CD4-positive, CD25-positive, alpha-beta regulatory T cell (primary cell): ENCODE measurements at regions not wholly inside any gene's neighbourhood (a gene's known extent, or its start where the extent isn't known, plus 50 kb on each side); places are given as distances from the start of the nearest gene placed in this dataset.
"Not testable (repeated sequence)": the region's sequence is repeated elsewhere in the genome, so short reads cannot be mapped to it uniquely, and the experiment has no call there.

ENCODE experiments used
- ATAC-seq, 2 donors: fragments of 150-1000 bp; cut with Tn5 transposase; one replicate each; pipeline ENCODE4 v1.10.0; 2021; ENCODE audit warnings: low read depth in 2 of 2, moderate number of reproducible peaks in 2 of 2, moderate library complexity in 1 of 2
- DNase-seq, 3 donors: peaks; one replicate each; pipeline versions ENCODE4 v3.0.0 to v3.0.0-alpha.2; 2012 to 2022; ENCODE audit warnings: mixed read lengths in 1 of 3
- H3K27ac ChIP-seq: one replicate; pipeline ENCODE4 v1.7.0; 2013; ENCODE audit warnings: mild to moderate bottlenecking, low read length; ENCODE audit not compliant: insufficient read depth, poor library complexity, severe bottlenecking
- H3K27me3 ChIP-seq: one replicate; pipeline ENCODE4 v1.7.0; 2013; ENCODE audit warnings: low read length; ENCODE audit not compliant: control insufficient read depth, insufficient read depth
- H3K36me3 ChIP-seq: one replicate; pipeline ENCODE4 v1.7.0; 2013; ENCODE audit warnings: mild to moderate bottlenecking, low read length, moderate library complexity; ENCODE audit not compliant: control insufficient read depth, insufficient read depth
- H3K4me1 ChIP-seq: 2 replicates; pipeline ENCODE4 v1.7.0; 2013; ENCODE audit warnings: mild to moderate bottlenecking, low read length; ENCODE audit not compliant: insufficient read depth, control insufficient read depth, poor library complexity, severe bottlenecking
- H3K4me3 ChIP-seq: one replicate; pipeline ENCODE4 v1.7.0; 2013; ENCODE audit warnings: low read depth, mild to moderate bottlenecking, low read length, moderate library complexity
- H3K9me3 ChIP-seq, 2 experiments: 1 replicate in 1 of 2; 2 replicates in 1 of 2; pipeline ENCODE4 v1.7.0; 2013; ENCODE audit warnings: low read length in 2 of 2, mild to moderate bottlenecking in 1 of 2, moderate library complexity in 1 of 2; ENCODE audit not compliant: control insufficient read depth in 2 of 2
- H3K27ac Mint-ChIP-seq, 3 donors: one replicate each; pipeline ENCODE4 v1.8.0; 2020 to 2022; ENCODE audit warnings: mild to moderate bottlenecking in 3 of 3, mixed read lengths in 3 of 3, moderate library complexity in 2 of 3
- H3K27me3 Mint-ChIP-seq: one replicate; pipeline ENCODE4 v1.8.0; 2022; ENCODE audit warnings: mild to moderate bottlenecking, mixed read lengths
- H3K36me3 Mint-ChIP-seq: one replicate; pipeline ENCODE4 v1.8.0; 2020; ENCODE audit warnings: mixed read lengths
- H3K4me1 Mint-ChIP-seq, 4 donors: one replicate each; pipeline ENCODE4 v1.8.0; 2020 to 2022; ENCODE audit warnings: mixed read lengths in 4 of 4, mild to moderate bottlenecking in 1 of 4
- H3K4me3 Mint-ChIP-seq, 4 donors: one replicate each; pipeline ENCODE4 v1.8.0; 2020 to 2022; ENCODE audit warnings: mild to moderate bottlenecking in 4 of 4, mixed read lengths in 4 of 4, moderate library complexity in 3 of 4
- H3K9me3 Mint-ChIP-seq, 7 donors: one replicate each; pipeline ENCODE4 v1.8.0; 2020 to 2022; ENCODE audit warnings: mixed read lengths in 7 of 7, mild to moderate bottlenecking in 3 of 7, moderate library complexity in 2 of 7

GRCh38 chr5:21571196-21571595, 1281.9 kb downstream of the CDH12 start:
- not testable (repeated sequence) for H3K27ac Mint-ChIP-seq, H3K27me3 Mint-ChIP-seq, H3K36me3 ChIP-seq, H3K4me1 Mint-ChIP-seq, H3K27me3 ChIP-seq, ATAC-seq, H3K4me1 ChIP-seq, H3K9me3 ChIP-seq, DNase-seq, H3K36me3 Mint-ChIP-seq, H3K27ac ChIP-seq, H3K4me3 Mint-ChIP-seq, H3K4me3 ChIP-seq
- peaks cover 0 to 11% (median 10%) of the 10 kb centered on the region in 7 donors for H3K9me3 Mint-ChIP-seq

- DNase-seq, H3K27ac ChIP-seq, ATAC-seq, H3K36me3 ChIP-seq, H3K4me3 ChIP-seq, H3K4me1 ChIP-seq, H3K36me3 Mint-ChIP-seq, H3K27me3 Mint-ChIP-seq, H3K9me3 ChIP-seq, H3K4me3 Mint-ChIP-seq, H3K27ac Mint-ChIP-seq, H3K27me3 ChIP-seq, H3K4me1 Mint-ChIP-seq, H3K9me3 Mint-ChIP-seq: not testable (repeated sequence)
Measured at GRCh38 chr5:21559109-21559508, 1294.0 kb downstream of the CDH12 start.

GRCh38 chr5:21552263-21552662, 1300.9 kb downstream of the CDH12 start:
- not testable (repeated sequence) for ATAC-seq, DNase-seq, H3K4me3 ChIP-seq, H3K27me3 Mint-ChIP-seq, H3K27ac Mint-ChIP-seq, H3K9me3 ChIP-seq, H3K27me3 ChIP-seq, H3K4me3 Mint-ChIP-seq, H3K4me1 ChIP-seq, H3K9me3 Mint-ChIP-seq, H3K27ac ChIP-seq, H3K36me3 ChIP-seq, H3K36me3 Mint-ChIP-seq, H3K4me1 Mint-ChIP-seq

GRCh38 chr5:21550916-21551315, 1302.2 kb downstream of the CDH12 start:
- not testable (repeated sequence) for H3K4me1 ChIP-seq, H3K4me3 ChIP-seq, DNase-seq, H3K9me3 ChIP-seq, H3K36me3 ChIP-seq, H3K27me3 Mint-ChIP-seq, H3K36me3 Mint-ChIP-seq, H3K27ac ChIP-seq, ATAC-seq, H3K4me3 Mint-ChIP-seq, H3K4me1 Mint-ChIP-seq, H3K27me3 ChIP-seq, H3K27ac Mint-ChIP-seq, H3K9me3 Mint-ChIP-seq

- H3K4me1 Mint-ChIP-seq, H3K27me3 Mint-ChIP-seq, H3K4me3 Mint-ChIP-seq, H3K4me3 ChIP-seq, H3K36me3 ChIP-seq, DNase-seq, ATAC-seq, H3K4me1 ChIP-seq, H3K27ac Mint-ChIP-seq, H3K36me3 Mint-ChIP-seq, H3K9me3 ChIP-seq, H3K27ac ChIP-seq, H3K9me3 Mint-ChIP-seq, H3K27me3 ChIP-seq: not testable (repeated sequence)
Measured at GRCh38 chr5:21547656-21548055, 1305.5 kb downstream of the CDH12 start.

- H3K27ac ChIP-seq, H3K27me3 ChIP-seq, H3K27me3 Mint-ChIP-seq, H3K4me3 ChIP-seq, H3K9me3 Mint-ChIP-seq, H3K36me3 Mint-ChIP-seq, DNase-seq, H3K9me3 ChIP-seq, H3K4me1 ChIP-seq, ATAC-seq, H3K36me3 ChIP-seq, H3K4me1 Mint-ChIP-seq, H3K27ac Mint-ChIP-seq, H3K4me3 Mint-ChIP-seq: not testable (repeated sequence)
Measured at GRCh38 chr5:21535114-21535513, 1318.0 kb downstream of the CDH12 start.

GRCh38 chr5:21521157-21521556, 1332.0 kb downstream of the CDH12 start:
- not testable (repeated sequence) for H3K4me1 Mint-ChIP-seq

GRCh38 chr5:21496926-21497325, 1356.2 kb downstream of the CDH12 start:
- not testable (repeated sequence) for H3K4me1 ChIP-seq, H3K27ac ChIP-seq, H3K9me3 ChIP-seq, H3K27me3 Mint-ChIP-seq, H3K9me3 Mint-ChIP-seq, H3K36me3 ChIP-seq, DNase-seq, ATAC-seq, H3K4me3 ChIP-seq, H3K4me1 Mint-ChIP-seq, H3K27ac Mint-ChIP-seq, H3K4me3 Mint-ChIP-seq, H3K27me3 ChIP-seq
- peaks cover 11% of the 10 kb centered on the region for H3K36me3 Mint-ChIP-seq

More at GRCh38 chr5:21521157-21521556, 1332.0 kb downstream of the CDH12 start:
- not testable (repeated sequence) for H3K27me3 Mint-ChIP-seq, H3K27ac ChIP-seq, H3K4me1 ChIP-seq, H3K4me3 ChIP-seq, H3K9me3 Mint-ChIP-seq, H3K36me3 Mint-ChIP-seq, H3K27ac Mint-ChIP-seq, H3K4me3 Mint-ChIP-seq, ATAC-seq, DNase-seq, H3K9me3 ChIP-seq, H3K27me3 ChIP-seq, H3K36me3 ChIP-seq
